ENCODE measurements at regions not wholly inside any gene's neighbourhood (a gene's known extent, or its start where the extent isn't known, plus 50 kb on each side); places are given as distances from the start of the nearest gene placed in this dataset.

DNA sequence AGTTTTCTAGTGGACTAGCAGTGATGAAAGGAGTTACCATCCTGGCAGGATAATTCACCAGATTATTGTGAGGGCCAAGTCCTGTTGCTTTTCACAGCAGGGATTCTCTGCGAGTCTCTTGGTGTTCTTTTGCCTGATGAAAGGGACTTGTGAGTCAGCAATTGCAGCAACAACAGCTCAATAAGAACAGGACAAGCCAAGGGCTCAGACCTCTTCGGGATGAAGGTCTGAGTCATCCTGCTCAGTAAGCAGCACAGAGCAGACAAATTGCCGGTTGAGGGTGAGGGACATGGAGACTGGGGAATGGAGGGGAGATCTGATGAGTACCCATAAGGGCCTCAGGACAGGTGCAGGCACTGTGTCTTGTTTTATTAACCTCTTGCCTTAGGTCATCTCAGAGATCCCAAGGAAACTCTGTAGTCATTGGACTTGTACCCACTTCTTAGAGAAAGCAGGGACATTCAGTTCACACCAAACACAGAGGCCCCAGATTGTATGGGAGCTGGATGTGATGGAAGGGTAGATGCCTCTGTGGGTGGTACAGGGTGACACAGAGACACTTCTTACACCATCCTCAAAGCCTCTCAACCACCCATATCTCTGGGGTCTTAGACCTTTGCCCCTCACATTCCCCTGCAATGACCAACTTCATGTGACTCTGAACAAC, 173.8 kb upstream of the TLE3 start:
- DNase-seq (ENCODE audit: low spot score), result no peak
- TF ChIP-seq, protein P1, sequence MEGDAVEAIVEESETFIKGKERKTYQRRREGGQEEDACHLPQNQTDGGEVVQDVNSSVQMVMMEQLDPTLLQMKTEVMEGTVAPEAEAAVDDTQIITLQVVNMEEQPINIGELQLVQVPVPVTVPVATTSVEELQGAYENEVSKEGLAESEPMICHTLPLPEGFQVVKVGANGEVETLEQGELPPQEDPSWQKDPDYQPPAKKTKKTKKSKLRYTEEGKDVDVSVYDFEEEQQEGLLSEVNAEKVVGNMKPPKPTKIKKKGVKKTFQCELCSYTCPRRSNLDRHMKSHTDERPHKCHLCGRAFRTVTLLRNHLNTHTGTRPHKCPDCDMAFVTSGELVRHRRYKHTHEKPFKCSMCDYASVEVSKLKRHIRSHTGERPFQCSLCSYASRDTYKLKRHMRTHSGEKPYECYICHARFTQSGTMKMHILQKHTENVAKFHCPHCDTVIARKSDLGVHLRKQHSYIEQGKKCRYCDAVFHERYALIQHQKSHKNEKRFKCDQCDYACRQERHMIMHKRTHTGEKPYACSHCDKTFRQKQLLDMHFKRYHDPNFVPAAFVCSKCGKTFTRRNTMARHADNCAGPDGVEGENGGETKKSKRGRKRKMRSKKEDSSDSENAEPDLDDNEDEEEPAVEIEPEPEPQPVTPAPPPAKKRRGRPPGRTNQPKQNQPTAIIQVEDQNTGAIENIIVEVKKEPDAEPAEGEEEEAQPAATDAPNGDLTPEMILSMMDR (IDR thresholded peaks at IDR 0.05; ENCODE audit: extremely low read depth, missing control alignments), result no peak

DNA sequence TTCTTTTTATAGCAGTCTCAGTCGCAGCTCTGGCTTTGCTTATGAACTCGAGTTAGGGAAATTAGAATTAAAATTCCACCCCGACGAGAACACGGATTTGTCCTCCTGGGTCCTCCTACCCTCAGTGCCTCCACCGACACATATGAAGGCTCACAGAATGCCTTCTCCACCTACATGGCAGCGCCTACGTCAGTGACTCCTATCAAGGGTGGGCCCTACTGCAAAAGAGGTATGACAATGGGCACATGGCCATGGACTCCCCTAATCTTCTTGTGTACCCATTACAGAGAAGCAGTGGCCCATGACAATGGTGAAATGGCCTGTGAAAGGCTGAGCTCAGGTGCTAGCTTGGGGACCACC, 173.0 kb upstream of the TLE3 start:
- no peak for DNase-seq (ENCODE audit: low spot score)
- TF ChIP-seq, protein P1 (IDR thresholded peaks at IDR 0.05; ENCODE audit: extremely low read depth, missing control alignments), result no peak

DNA sequence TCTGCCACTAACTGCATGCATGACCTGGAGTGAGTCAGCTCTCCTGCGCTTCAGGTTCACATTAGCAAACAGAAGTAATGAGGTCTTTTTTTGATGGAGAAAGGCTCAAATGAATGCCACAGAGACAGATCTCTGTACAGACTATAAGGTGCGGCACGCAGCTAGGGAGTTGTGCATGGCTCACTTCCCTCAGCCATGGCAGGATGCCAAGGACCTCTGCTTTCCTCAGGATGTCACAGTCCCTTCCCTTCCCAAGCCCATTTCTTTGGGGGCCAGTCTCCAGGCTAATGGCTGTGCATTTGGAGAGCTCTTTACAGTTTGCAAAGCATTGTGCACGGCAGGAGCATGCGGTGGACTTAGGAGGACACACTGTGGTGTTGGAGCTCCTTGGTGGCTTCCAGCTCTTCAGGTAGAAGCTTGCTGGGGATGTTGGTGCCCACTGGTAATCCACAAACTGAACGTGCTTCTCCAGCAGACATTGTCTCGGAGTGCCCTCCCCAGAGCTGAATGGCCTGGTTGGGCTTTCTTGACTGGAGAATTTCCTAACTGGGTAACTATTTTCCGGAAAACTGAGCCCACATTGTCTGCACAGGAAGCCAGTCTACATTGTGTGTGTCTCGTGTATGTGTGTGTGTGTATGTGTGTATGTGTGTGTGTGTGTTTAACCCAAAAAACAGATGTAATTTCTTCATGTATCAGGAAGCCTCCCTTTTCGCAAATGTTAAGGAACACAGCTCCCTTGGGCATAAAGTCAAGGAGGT, 172.5 kb upstream of the TLE3 start:
- TF ChIP-seq, protein P1 (IDR thresholded peaks at IDR 0.05; ENCODE audit: extremely low read depth, missing control alignments), result no peak
- DNase-seq (ENCODE audit: low spot score), result no peak

DNA sequence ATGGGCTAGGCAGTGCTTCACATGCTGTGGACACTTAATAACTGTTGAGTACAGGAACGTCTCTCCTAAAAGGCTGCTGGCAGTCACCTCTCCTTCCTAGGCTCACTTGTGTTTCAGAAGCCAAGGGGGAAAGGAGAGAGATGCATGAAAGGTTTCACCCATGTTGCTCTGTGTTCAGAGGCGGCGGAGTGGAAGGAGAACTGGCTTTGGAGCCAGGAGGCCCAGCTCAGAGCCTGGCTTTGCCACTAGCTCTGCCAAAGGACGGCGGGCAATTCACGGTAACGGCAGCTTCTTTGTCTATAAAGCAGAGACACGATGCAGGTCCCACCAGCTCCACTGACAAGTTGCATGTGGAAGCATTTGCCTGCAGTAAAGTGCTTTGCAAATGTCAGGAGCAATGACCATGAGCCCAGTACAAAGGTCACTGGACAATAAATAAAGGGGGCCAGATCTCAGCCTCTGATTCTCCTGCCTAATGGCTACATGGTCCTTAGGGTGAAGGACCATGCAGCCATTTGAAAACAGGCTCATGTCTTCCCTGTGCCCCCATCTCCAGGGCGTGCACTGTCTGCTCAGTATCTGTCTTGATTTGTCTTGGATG, 171.7 kb upstream of the TLE3 start:
- TF ChIP-seq, protein P1 (IDR thresholded peaks at IDR 0.05; ENCODE audit: extremely low read depth, missing control alignments), result no peak
- DNase-seq (ENCODE audit: low spot score), result no peak

DNA sequence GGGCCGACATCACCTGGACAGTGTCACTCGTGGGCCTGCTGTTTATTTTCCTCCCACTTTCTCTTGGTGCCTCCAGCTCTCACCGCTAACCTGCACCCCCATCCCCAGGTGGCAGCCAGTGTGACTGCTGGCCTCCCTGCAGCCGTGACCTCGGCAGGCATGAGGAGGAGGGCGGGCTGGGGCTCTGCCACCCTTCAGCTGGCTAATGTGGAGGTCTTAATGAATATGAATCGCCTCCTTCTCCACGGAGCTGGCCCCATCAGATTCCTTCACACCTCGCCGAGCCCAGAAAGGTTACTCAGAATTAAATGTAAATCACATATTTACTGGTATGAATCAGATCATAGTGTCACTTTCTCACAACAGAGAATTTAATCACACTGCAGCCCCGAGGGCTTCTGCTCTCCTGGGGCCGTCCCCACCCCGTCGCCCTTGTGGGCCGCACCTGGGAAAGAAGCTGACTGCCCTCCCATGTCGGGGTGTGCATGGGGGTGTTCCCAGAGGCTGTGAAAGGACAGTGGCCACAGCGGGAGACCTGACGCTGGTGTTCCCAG, 171.1 kb upstream of the TLE3 start:
- DNase-seq (ENCODE audit: low spot score), result no peak
- TF ChIP-seq, protein P1 (IDR thresholded peaks at IDR 0.05; ENCODE audit: extremely low read depth, missing control alignments), result no peak

DNA sequence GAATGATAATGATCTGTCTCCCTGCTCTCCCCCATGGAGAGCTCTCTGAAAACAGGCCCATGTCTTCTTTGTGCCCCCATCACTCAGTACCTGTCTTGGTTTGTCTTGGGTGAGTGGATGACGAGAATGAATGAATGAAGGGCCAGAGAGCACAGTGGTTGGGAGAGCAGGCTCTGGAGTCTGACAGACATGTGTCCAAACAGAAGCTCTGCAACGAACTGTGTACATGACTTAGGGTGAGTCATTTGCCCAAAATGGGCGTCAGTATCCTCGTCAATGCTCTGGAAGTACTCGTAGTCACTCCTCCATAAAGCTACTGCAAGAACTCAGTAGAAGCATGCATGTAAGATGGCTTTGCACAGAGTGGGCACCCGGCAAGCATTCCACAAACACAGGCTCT, 170.2 kb upstream of the TLE3 start:
- no peak for DNase-seq (ENCODE audit: low spot score)
- TF ChIP-seq, protein P1 (IDR thresholded peaks at IDR 0.05; ENCODE audit: extremely low read depth, missing control alignments), result no peak

DNA sequence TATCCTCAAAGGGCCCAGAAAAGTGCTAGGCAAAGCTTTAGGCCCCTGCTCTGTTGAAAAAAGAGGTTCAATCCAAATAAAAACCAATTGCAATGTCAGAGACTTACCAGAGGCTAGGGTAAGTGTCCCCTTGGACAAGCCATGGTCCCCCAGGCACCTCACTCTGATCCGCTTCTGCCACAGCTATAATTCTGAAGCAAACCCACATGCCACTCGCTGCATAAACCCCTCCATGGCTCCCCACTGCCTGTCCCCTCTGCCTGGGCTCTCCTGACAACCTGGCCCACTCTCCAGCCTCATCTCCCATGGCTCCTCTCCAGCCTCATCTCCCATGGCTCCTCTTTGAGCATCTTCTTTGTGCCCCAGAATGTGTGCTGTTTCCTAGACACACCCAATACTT, 169.6 kb upstream of the TLE3 start:
- no peak for DNase-seq (ENCODE audit: low spot score)
- TF ChIP-seq, protein P1 (IDR thresholded peaks at IDR 0.05; ENCODE audit: extremely low read depth, missing control alignments), result no peak
